Mucosa of rectum (tissue), 2 donors: ENCODE measurements at regions not wholly inside any gene's neighbourhood (a gene's known extent, or its start where the extent isn't known, plus 50 kb on each side); places are given as distances from the start of the nearest gene placed in this dataset.

Experiments used
- H3K27ac ChIP-seq, 2 donors: one replicate each; pipeline ENCODE4 v1.7.0; 2013; ENCODE audit warnings: inconsistent platforms in 2 of 2, low read depth in 2 of 2, low read length in 2 of 2
- H3K27me3 ChIP-seq, 2 donors: one replicate each; pipeline ENCODE4 v1.7.0; 2013; ENCODE audit warnings: low read length in 2 of 2; ENCODE audit not compliant: control insufficient read depth in 2 of 2, insufficient read depth in 2 of 2
- H3K36me3 ChIP-seq, 2 donors: one replicate each; pipeline ENCODE4 v1.7.0; 2013; ENCODE audit warnings: low read length in 2 of 2; ENCODE audit not compliant: control insufficient read depth in 2 of 2, insufficient read depth in 2 of 2
- H3K4me1 ChIP-seq, 2 donors: one replicate each; pipeline ENCODE4 v1.7.0; 2013; ENCODE audit warnings: low read length in 2 of 2, mild to moderate bottlenecking in 1 of 2; ENCODE audit not compliant: control insufficient read depth in 2 of 2, insufficient read depth in 2 of 2
- H3K4me3 ChIP-seq, 2 donors: one replicate each; pipeline ENCODE4 v1.7.0; 2013; ENCODE audit warnings: low read length in 2 of 2
- H3K9ac ChIP-seq, 2 donors: one replicate each; pipeline ENCODE4 v1.7.0; 2013; ENCODE audit warnings: low read length in 2 of 2, low read depth in 1 of 2, mild to moderate bottlenecking in 1 of 2
- H3K9me3 ChIP-seq, 2 donors: one replicate each; pipeline ENCODE4 v1.7.0; 2013; ENCODE audit warnings: low read length in 2 of 2; ENCODE audit not compliant: control insufficient read depth in 2 of 2
- donor health status: healthy.
- donor health status: Normal muscosa, but diverticular disease.

DNA sequence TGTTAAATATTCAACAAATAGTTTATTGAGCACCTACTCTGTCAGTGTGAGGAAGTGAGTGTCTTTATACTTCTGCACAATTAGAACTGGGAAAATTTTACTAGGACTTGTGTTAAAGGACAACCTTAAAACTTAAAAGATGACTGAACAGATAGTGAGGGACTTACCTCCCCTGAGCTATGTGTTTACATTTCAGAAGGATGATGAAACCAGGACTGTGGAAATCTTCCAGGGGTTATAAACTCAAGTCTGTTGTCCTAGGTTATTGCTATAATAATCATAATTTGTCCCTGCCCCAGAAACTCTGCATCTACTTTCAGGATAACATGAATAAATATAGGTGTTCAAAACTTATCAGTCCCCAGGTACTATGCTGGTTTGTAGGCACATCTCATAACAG lies 261.0 kb upstream of the MKLN1 start:
- Histone ChIP-seq H3K27me3 (no peaks in the 10 kb centered on the region), H3K36me3 (no peaks in the 10 kb centered on the region), H3K4me1 (peaks cover 0 to 10% of the 10 kb centered on the region in 2 donors), H3K9ac (no peak overlapping the region), H3K27ac (no peak overlapping the region), H3K4me3 (no peak overlapping the region), H3K9me3 (no peaks in the 10 kb centered on the region)

GRCh38 chr7:131067220-131067619 lies 260.5 kb upstream of the MKLN1 start:
- H3K36me3 ChIP-seq = no peaks in the 10 kb centered on the region
- H3K27ac ChIP-seq = no peak overlapping the region
- no peaks in the 10 kb centered on the region for H3K9me3 ChIP-seq
- H3K9ac ChIP-seq = no peak overlapping the region
- no peak overlapping the region for H3K4me3 ChIP-seq
- no peaks in the 10 kb centered on the region for H3K27me3 ChIP-seq
- peaks cover 0 to 10% of the 10 kb centered on the region in 2 donors for H3K4me1 ChIP-seq

GRCh38 chr7:131068604-131069021 lies 259.1 kb upstream of the MKLN1 start:
- no peak overlapping the region for H3K27ac ChIP-seq
- H3K9ac ChIP-seq = no peak overlapping the region
- H3K9me3 ChIP-seq = no peaks in the 10 kb centered on the region
- no peak overlapping the region for H3K4me3 ChIP-seq
- H3K36me3 ChIP-seq = no peaks in the 10 kb centered on the region
- no peaks in the 10 kb centered on the region for H3K27me3 ChIP-seq
- peaks cover 5 to 10% of the 10 kb centered on the region in 2 donors for H3K4me1 ChIP-seq

GRCh38 chr7:131071786-131072504 lies 255.7 kb upstream of the MKLN1 start:
- Histone ChIP-seq H3K4me1 (peaks cover 5 to 10% of the 10 kb centered on the region in 2 donors), H3K4me3 (peak overlapping the region in 1 of 2 donors; percentile 37), H3K9me3 (no peaks in the 10 kb centered on the region), H3K27me3 (no peaks in the 10 kb centered on the region), H3K9ac (no peak overlapping the region), H3K36me3 (peaks cover 0 to 4% of the 10 kb centered on the region in 2 donors), H3K27ac (no peak overlapping the region)

DNA sequence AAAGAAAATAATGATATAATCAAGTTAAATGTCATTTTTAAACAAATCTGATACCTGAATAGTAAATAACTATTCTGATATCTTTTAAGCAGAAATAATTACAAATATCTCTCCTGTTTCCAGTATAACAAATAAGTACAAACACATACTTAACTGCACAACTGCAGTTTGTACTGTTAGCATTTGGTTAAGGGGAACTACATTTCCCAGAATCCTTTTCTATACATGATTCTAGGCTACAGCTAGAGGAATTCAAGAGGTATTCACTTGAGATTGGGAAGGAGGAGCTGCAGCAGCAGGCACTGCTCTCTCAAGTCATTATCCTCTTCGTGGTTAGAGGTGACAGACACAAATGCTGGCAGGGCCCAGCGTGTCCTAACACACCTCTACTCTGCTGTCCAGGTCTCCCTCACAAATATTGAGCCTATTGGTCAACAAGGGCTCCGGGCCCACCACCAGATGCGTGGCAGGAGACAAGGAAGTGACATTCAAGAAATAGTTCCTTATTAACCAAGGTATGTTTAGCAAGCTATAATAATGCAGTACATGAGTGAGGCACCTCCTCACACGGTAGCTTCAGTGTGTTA lies 255.1 kb upstream of the MKLN1 start:
- H3K36me3 ChIP-seq = peaks cover 0 to 4% of the 10 kb centered on the region in 2 donors
- no peaks in the 10 kb centered on the region for H3K27me3 ChIP-seq
- H3K4me3 ChIP-seq = no peak overlapping the region
- H3K27ac ChIP-seq = no peak overlapping the region
- H3K9me3 ChIP-seq = no peaks in the 10 kb centered on the region
- peaks cover 5 to 6% of the 10 kb centered on the region in 2 donors for H3K4me1 ChIP-seq
- H3K9ac ChIP-seq = no peak overlapping the region

DNA sequence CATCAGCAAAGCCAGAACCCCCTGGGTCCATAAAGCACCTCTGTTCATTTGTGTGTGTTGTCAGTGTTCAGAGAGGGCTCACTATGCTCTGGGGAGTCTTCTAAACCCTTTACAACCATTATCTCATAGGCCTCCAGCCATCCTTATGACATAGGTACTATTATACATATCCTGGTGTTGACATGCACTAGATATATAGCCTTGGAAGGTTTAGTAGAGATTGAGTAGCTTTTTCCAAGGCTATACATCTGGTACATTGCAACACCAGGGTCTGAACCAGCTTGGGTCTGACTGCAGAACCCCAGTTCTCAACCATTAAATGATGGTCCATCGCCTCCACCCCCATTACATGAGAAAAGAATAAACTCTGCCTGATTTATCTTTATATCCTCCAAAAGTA lies 253.6 kb upstream of the MKLN1 start:
- H3K9me3 ChIP-seq = no peaks in the 10 kb centered on the region

GRCh38 chr7:131074585-131074984 lies 253.1 kb upstream of the MKLN1 start:
- no peak overlapping the region for H3K9ac ChIP-seq
- peaks cover under 1 to 5% of the 10 kb centered on the region in 2 donors for H3K4me1 ChIP-seq
- H3K36me3 ChIP-seq = peaks cover 0 to 4% of the 10 kb centered on the region in 2 donors
- H3K27ac ChIP-seq = no peak overlapping the region
- no peaks in the 10 kb centered on the region for H3K9me3 ChIP-seq
- no peak overlapping the region for H3K4me3 ChIP-seq
- H3K27me3 ChIP-seq = no peaks in the 10 kb centered on the region

More for the DNA sequence above, 253.6 kb upstream of the MKLN1 start:
- Histone ChIP-seq H3K4me1 (peaks cover 5% of the 10 kb centered on the region in 2 donors), H3K36me3 (peaks cover 0 to 4% of the 10 kb centered on the region in 2 donors), H3K27ac (no peak overlapping the region), H3K27me3 (no peaks in the 10 kb centered on the region), H3K4me3 (no peak overlapping the region), H3K9ac (no peak overlapping the region)

- Histone ChIP-seq H3K27ac (no peak overlapping the region), H3K27me3 (no peaks in the 10 kb centered on the region), H3K4me3 (no peak overlapping the region), H3K9ac (no peak overlapping the region), H3K4me1 (peaks cover 0 to 5% of the 10 kb centered on the region in 2 donors), H3K36me3 (peaks cover 0 to 4% of the 10 kb centered on the region in 2 donors), H3K9me3 (no peaks in the 10 kb centered on the region)
Measured at GRCh38 chr7:131075406-131075805, 252.3 kb upstream of the MKLN1 start.

DNA sequence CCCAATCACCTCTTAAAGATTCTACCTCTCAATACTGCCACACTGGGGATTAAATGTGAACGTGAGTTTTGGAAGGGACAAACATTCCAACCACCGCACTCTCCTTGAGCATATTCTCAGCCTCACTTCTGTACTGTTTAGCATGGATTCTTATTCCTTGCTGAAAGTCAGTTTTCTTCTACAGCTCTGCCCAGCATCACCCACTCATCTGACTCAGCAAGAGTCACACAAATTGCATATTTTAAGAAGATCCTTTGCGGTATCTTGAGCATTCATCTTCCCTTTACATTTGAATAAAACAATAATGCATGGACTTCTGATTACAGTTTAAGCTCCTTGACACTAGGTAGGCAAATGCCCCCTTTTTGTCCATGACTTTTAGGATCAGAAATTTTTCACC lies 251.6 kb upstream of the MKLN1 start:
- H3K9me3 ChIP-seq = no peaks in the 10 kb centered on the region
- no peak overlapping the region for H3K27ac ChIP-seq
- peaks cover 0 to 5% of the 10 kb centered on the region in 2 donors for H3K4me1 ChIP-seq
- H3K27me3 ChIP-seq = no peaks in the 10 kb centered on the region
- peaks cover 0 to 4% of the 10 kb centered on the region in 2 donors for H3K36me3 ChIP-seq
- H3K9ac ChIP-seq = no peak overlapping the region
- H3K4me3 ChIP-seq = no peak overlapping the region

- Histone ChIP-seq H3K4me1 (peaks cover 0 to 5% of the 10 kb centered on the region in 2 donors), H3K27me3 (no peaks in the 10 kb centered on the region), H3K9ac (no peak overlapping the region), H3K36me3 (peaks cover 0 to 4% of the 10 kb centered on the region in 2 donors), H3K4me3 (no peak overlapping the region), H3K9me3 (no peaks in the 10 kb centered on the region), H3K27ac (no peak overlapping the region)
Measured at GRCh38 chr7:131076711-131077181, 250.9 kb upstream of the MKLN1 start.
